ENCODE measurements at regions not wholly inside any gene's neighbourhood (a gene's known extent, or its start where the extent isn't known, plus 50 kb on each side); places are given as distances from the start of the nearest gene placed in this dataset.

- DNase-seq, result no peak
- TF ChIP-seq POLR2A (IDR thresholded peaks at IDR 0.05; ENCODE audit: low read length), result no peak
- no peak for TF ChIP-seq GATA1 (IDR thresholded peaks at IDR 0.05; ENCODE audit: low read depth, low read length)
Observed at GRCh38 chr4:180860089-180860720, 1383.0 kb upstream of the TENM3 start.

- TF ChIP-seq POLR2A (IDR thresholded peaks at IDR 0.05; ENCODE audit: low read length), result no peak
- no peak for TF ChIP-seq GATA1 (IDR thresholded peaks at IDR 0.05; ENCODE audit: low read depth, low read length)
- no peak for DNase-seq
Observed at GRCh38 chr4:180861651-180862050, 1381.6 kb upstream of the TENM3 start.

GRCh38 chr4:180866933-180867643 is 1376.1 kb upstream of the TENM3 start:
- DNase-seq, result no peak
- TF ChIP-seq POLR2A (IDR thresholded peaks at IDR 0.05; ENCODE audit: low read length), result no peak
- no peak for TF ChIP-seq GATA1 (IDR thresholded peaks at IDR 0.05; ENCODE audit: low read depth, low read length)

GRCh38 chr4:180870623-180871022 is 1372.6 kb upstream of the TENM3 start:
- TF ChIP-seq POLR2A (IDR thresholded peaks at IDR 0.05; ENCODE audit: low read length) (no peak), GATA1 (IDR thresholded peaks at IDR 0.05; ENCODE audit: low read depth, low read length) (no peak)
- DNase-seq, result no peak

- TF ChIP-seq POLR2A (IDR thresholded peaks at IDR 0.05; ENCODE audit: low read length) (no peak), GATA1 (IDR thresholded peaks at IDR 0.05; ENCODE audit: low read depth, low read length) (no peak)
Observed at GRCh38 chr4:180898305-180898704, 1344.9 kb upstream of the TENM3 start.

GRCh38 chr4:180900781-180901180 is 1342.4 kb upstream of the TENM3 start:
- no peak for TF ChIP-seq POLR2A (IDR thresholded peaks at IDR 0.05; ENCODE audit: low read length)
- TF ChIP-seq GATA1 (IDR thresholded peaks at IDR 0.05; ENCODE audit: low read depth, low read length), result no peak
- DNase-seq, result no peak

More at GRCh38 chr4:180898305-180898704, 1344.9 kb upstream of the TENM3 start:
- DNase-seq, result no peak

GRCh38 chr4:180909279-180909678 is 1333.9 kb upstream of the TENM3 start:
- TF ChIP-seq POLR2A (IDR thresholded peaks at IDR 0.05; ENCODE audit: low read length), result no peak
- TF ChIP-seq GATA1 (IDR thresholded peaks at IDR 0.05; ENCODE audit: low read depth, low read length), result no peak
- DNase-seq, result no peak

- TF ChIP-seq POLR2A (IDR thresholded peaks at IDR 0.05; ENCODE audit: low read length), result no peak
- DNase-seq, result no peak
Observed at GRCh38 chr4:180913750-180914149, 1329.5 kb upstream of the TENM3 start.

- TF ChIP-seq GATA1 (IDR thresholded peaks at IDR 0.05; ENCODE audit: low read depth, low read length) (no peak), POLR2A (IDR thresholded peaks at IDR 0.05; ENCODE audit: low read length) (no peak)
- DNase-seq, result no peak
Observed at GRCh38 chr4:180923486-180923885, 1319.7 kb upstream of the TENM3 start.

GRCh38 chr4:180925805-180926204 is 1317.4 kb upstream of the TENM3 start:
- DNase-seq, result no peak
- TF ChIP-seq GATA1 (IDR thresholded peaks at IDR 0.05; ENCODE audit: low read depth, low read length) (no peak), POLR2A (IDR thresholded peaks at IDR 0.05; ENCODE audit: low read length) (no peak)

GRCh38 chr4:180926277-180926676 is 1316.9 kb upstream of the TENM3 start:
- DNase-seq, result no peak
- TF ChIP-seq POLR2A (IDR thresholded peaks at IDR 0.05; ENCODE audit: low read length) (no peak), GATA1 (IDR thresholded peaks at IDR 0.05; ENCODE audit: low read depth, low read length) (no peak)

- TF ChIP-seq GATA1 (IDR thresholded peaks at IDR 0.05; ENCODE audit: low read depth, low read length) (no peak), POLR2A (IDR thresholded peaks at IDR 0.05; ENCODE audit: low read length) (no peak)
- no peak for DNase-seq
Observed at GRCh38 chr4:180932370-180933001, 1310.7 kb upstream of the TENM3 start.

GRCh38 chr4:180937083-180937482 is 1306.1 kb upstream of the TENM3 start:
- no peak for TF ChIP-seq POLR2A (IDR thresholded peaks at IDR 0.05; ENCODE audit: low read length)
- no peak for TF ChIP-seq GATA1 (IDR thresholded peaks at IDR 0.05; ENCODE audit: low read depth, low read length)

GRCh38 chr4:180940680-180941079 is 1302.5 kb upstream of the TENM3 start:
- no peak for DNase-seq
- no peak for TF ChIP-seq GATA1 (IDR thresholded peaks at IDR 0.05; ENCODE audit: low read depth, low read length)
- TF ChIP-seq POLR2A (IDR thresholded peaks at IDR 0.05; ENCODE audit: low read length), result no peak

More at GRCh38 chr4:180937083-180937482, 1306.1 kb upstream of the TENM3 start:
- DNase-seq, result no peak

Data from erythroblast (primary cell).